ENCODE measurements at regions not wholly inside any gene's neighbourhood (a gene's known extent, or its start where the extent isn't known, plus 50 kb on each side); places are given as distances from the start of the nearest gene placed in this dataset.

GRCh38 chr7:136717910-136718557 lies 150.4 kb upstream of the CHRM2 start:
- no peak for DNase-seq
- no peaks in the 10 kb centered on the region for H3K4me1 ChIP-seq
- no peaks in the 10 kb centered on the region for H3K9me3 ChIP-seq
- intact Hi-C loops (cut with DNase I) = no loop called here
- TF ChIP-seq CTCF (IDR thresholded peaks at IDR 0.05) = no peak
- no peak for ATAC-seq
- H3K27ac ChIP-seq = no peak overlapping the region
- H3K27me3 ChIP-seq (ENCODE audit: low read depth) = no peaks in the 10 kb centered on the region
- no peaks in the 10 kb centered on the region for H3K36me3 ChIP-seq
- no peak overlapping the region for H3K4me3 ChIP-seq

- ATAC-seq (no peak), DNase-seq (no peak)
- H3K36me3 ChIP-seq = no peaks in the 10 kb centered on the region
- H3K27me3 ChIP-seq (ENCODE audit: low read depth) = no peaks in the 10 kb centered on the region
- no peaks in the 10 kb centered on the region for H3K9me3 ChIP-seq
- no peak overlapping the region for H3K4me3 ChIP-seq
- no peaks in the 10 kb centered on the region for H3K4me1 ChIP-seq
- H3K27ac ChIP-seq = no peak overlapping the region
- no peak for TF ChIP-seq CTCF (IDR thresholded peaks at IDR 0.05)
- intact Hi-C loops (cut with DNase I) = no loop called here
Measured at GRCh38 chr7:136714062-136714461, 154.4 kb upstream of the CHRM2 start.

- Histone ChIP-seq H3K27me3 (ENCODE audit: low read depth) (no peaks in the 10 kb centered on the region), H3K27ac (no peak overlapping the region), H3K4me3 (no peak overlapping the region), H3K4me1 (no peaks in the 10 kb centered on the region), H3K36me3 (no peaks in the 10 kb centered on the region), H3K9me3 (no peaks in the 10 kb centered on the region)
- intact Hi-C loops (cut with DNase I) = no loop called here
- ATAC-seq = no peak
- no peak for DNase-seq
- TF ChIP-seq CTCF (IDR thresholded peaks at IDR 0.05) = no peak
Measured at GRCh38 chr7:136710751-136711150, 157.7 kb upstream of the CHRM2 start.

- Histone ChIP-seq H3K9me3 (no peaks in the 10 kb centered on the region), H3K27me3 (ENCODE audit: low read depth) (no peaks in the 10 kb centered on the region), H3K27ac (no peak overlapping the region), H3K4me3 (no peak overlapping the region), H3K36me3 (no peaks in the 10 kb centered on the region), H3K4me1 (no peaks in the 10 kb centered on the region)
- no peak for TF ChIP-seq CTCF (IDR thresholded peaks at IDR 0.05)
- intact Hi-C loops (cut with DNase I) = no loop called here
- ATAC-seq (no peak), DNase-seq (no peak)
Measured at GRCh38 chr7:136709876-136710275, 158.6 kb upstream of the CHRM2 start.

- Histone ChIP-seq H3K4me3 (no peak overlapping the region), H3K27me3 (ENCODE audit: low read depth) (no peaks in the 10 kb centered on the region), H3K4me1 (no peaks in the 10 kb centered on the region), H3K9me3 (no peaks in the 10 kb centered on the region), H3K36me3 (no peaks in the 10 kb centered on the region), H3K27ac (no peak overlapping the region)
- ATAC-seq (no peak), DNase-seq (no peak)
- TF ChIP-seq CTCF (IDR thresholded peaks at IDR 0.05) = no peak
- intact Hi-C loops (cut with DNase I) = no loop called here
Measured at GRCh38 chr7:136702913-136703312, 165.5 kb upstream of the CHRM2 start.
